Occipital lobe (tissue), 1 donor: ENCODE measurements at regions not wholly inside any gene's neighbourhood (a gene's known extent, or its start where the extent isn't known, plus 50 kb on each side); places are given as distances from the start of the nearest gene placed in this dataset.
"Not testable (repeated sequence)": the region's sequence is repeated elsewhere in the genome, so short reads cannot be mapped to it uniquely, and the experiment has no call there.

ENCODE experiments used
- DNase-seq: peaks from one replicate; lab custom pipeline; 2025; lab: John Stamatoyannopoulos, UW

- DNase-seq, result no peak
These were observed 1178.7 kb downstream of the AACS start for GRCh38 chr12:126243814-126244440.

GRCh38 chr12:126247936-126248335 is 1182.7 kb downstream of the AACS start:
- DNase-seq, result no peak

GRCh38 chr12:126248871-126249403 is 1183.7 kb downstream of the AACS start:
- DNase-seq, result no peak

- DNase-seq, result no peak
These were observed 1193.0 kb downstream of the AACS start for GRCh38 chr12:126258190-126258589.

- no peak for DNase-seq
These were observed 1197.6 kb downstream of the AACS start for GRCh38 chr12:126262829-126263228.

- no peak for DNase-seq
These were observed 1203.0 kb downstream of the AACS start for GRCh38 chr12:126268222-126268621.

GRCh38 chr12:126271159-126271558 is 1205.9 kb downstream of the AACS start:
- DNase-seq, result no peak

GRCh38 chr12:126282691-126283090 is 1217.5 kb downstream of the AACS start:
- no peak for DNase-seq

GRCh38 chr12:126286203-126286602 is 1221.0 kb downstream of the AACS start:
- no peak for DNase-seq

GRCh38 chr12:126290456-126290855 is 1225.2 kb downstream of the AACS start:
- DNase-seq, result no peak

GRCh38 chr12:126291987-126292386 is 1226.8 kb downstream of the AACS start:
- DNase-seq, result not testable (repeated sequence)

GRCh38 chr12:126295652-126296051 is 1230.4 kb downstream of the AACS start:
- DNase-seq, result no peak

- DNase-seq, result no peak
These were observed 1244.0 kb downstream of the AACS start for GRCh38 chr12:126309278-126309677.

GRCh38 chr12:126312457-126312856 is 1247.2 kb downstream of the AACS start:
- no peak for DNase-seq

GRCh38 chr12:126316411-126316810 is 1251.2 kb downstream of the AACS start:
- DNase-seq, result no peak

- DNase-seq, result no peak
These were observed 1272.6 kb downstream of the AACS start for GRCh38 chr12:126337556-126338441.

GRCh38 chr12:126342866-126343265 is 1277.6 kb downstream of the AACS start:
- DNase-seq, result no peak

GRCh38 chr12:126343321-126343720 is 1278.1 kb downstream of the AACS start:
- no peak for DNase-seq

- no peak for DNase-seq
These were observed 1280.9 kb downstream of the AACS start for GRCh38 chr12:126346087-126346486.

GRCh38 chr12:126347421-126347820 is 1282.2 kb downstream of the AACS start:
- DNase-seq, result no peak

- DNase-seq, result peak; percentile 18
These were observed 1284.1 kb downstream of the AACS start for GRCh38 chr12:126349383-126349782.

- DNase-seq, result no peak
These were observed 1288.4 kb downstream of the AACS start for GRCh38 chr12:126353604-126354003.

GRCh38 chr12:126354633-126355032 is 1289.4 kb downstream of the AACS start:
- no peak for DNase-seq
